PFSK-1 (cell line): ENCODE measurements at regions not wholly inside any gene's neighbourhood (a gene's known extent, or its start where the extent isn't known, plus 50 kb on each side); places are given as distances from the start of the nearest gene placed in this dataset.

Experiments
- FOXP2 ChIP-seq: optimal IDR thresholded peaks from 2 replicates; pipeline ENCODE3; 2011; ENCODE audit warnings: borderline replicate concordance, control low read depth, inconsistent platforms; ENCODE audit not compliant: insufficient read depth; ENCODE audit errors: extremely low read length, extremely low read depth
- POLR2AphosphoS5 ChIP-seq: IDR thresholded peaks from 2 replicates; pipeline ENCODE4 v1.6.1; 2012; ENCODE audit warnings: low read depth, mild to moderate bottlenecking, control low read depth, low read length, moderate library complexity
- SIN3A ChIP-seq: IDR thresholded peaks from 2 replicates; pipeline ENCODE4 v1.6.1; 2012; ENCODE audit warnings: mild to moderate bottlenecking, low read length, moderate library complexity, borderline replicate concordance; ENCODE audit not compliant: insufficient read depth
- TAF1 ChIP-seq: IDR thresholded peaks from 2 replicates; pipeline ENCODE4 v1.6.1; 2012; ENCODE audit warnings: low read length, control low read depth, borderline replicate concordance; ENCODE audit not compliant: insufficient read depth
- TF ChIP-seq, protein P1 (sequence below), 2 experiments: IDR thresholded peaks; 2 replicates each; pipeline versions ENCODE4 v1.6.1 to v1.8.0; 2011 to 2012; ENCODE audit warnings: low read depth in 2 of 2, low read length in 2 of 2, control low read depth in 1 of 2, inconsistent platforms in 1 of 2, mild to moderate bottlenecking in 1 of 2, moderate library complexity in 1 of 2; ENCODE audit not compliant: insufficient read depth in 1 of 2

DNA sequence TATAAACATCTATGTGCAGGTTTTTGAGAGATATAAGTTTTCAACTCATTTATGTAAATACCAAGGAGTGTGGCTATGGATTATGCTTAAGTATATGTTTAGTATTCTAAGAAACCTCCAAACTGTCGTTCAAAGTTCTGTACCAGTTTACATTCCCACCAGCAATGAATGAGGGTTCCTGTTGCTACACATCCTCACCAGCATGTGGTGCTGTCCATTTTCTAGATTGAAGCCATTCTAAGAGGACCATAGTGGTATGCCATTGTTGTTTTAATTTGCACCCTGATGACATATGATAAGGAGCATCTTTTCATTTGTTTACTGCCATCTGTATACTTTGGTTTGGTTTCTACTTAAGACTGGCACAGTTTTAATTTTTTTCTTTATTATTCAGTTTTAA is 2097.9 kb downstream of the LRRC4C start:
- TF ChIP-seq TAF1 (no peak), POLR2AphosphoS5 (no peak), FOXP2 (no peak), SIN3A (no peak)
- TF ChIP-seq, protein P1, sequence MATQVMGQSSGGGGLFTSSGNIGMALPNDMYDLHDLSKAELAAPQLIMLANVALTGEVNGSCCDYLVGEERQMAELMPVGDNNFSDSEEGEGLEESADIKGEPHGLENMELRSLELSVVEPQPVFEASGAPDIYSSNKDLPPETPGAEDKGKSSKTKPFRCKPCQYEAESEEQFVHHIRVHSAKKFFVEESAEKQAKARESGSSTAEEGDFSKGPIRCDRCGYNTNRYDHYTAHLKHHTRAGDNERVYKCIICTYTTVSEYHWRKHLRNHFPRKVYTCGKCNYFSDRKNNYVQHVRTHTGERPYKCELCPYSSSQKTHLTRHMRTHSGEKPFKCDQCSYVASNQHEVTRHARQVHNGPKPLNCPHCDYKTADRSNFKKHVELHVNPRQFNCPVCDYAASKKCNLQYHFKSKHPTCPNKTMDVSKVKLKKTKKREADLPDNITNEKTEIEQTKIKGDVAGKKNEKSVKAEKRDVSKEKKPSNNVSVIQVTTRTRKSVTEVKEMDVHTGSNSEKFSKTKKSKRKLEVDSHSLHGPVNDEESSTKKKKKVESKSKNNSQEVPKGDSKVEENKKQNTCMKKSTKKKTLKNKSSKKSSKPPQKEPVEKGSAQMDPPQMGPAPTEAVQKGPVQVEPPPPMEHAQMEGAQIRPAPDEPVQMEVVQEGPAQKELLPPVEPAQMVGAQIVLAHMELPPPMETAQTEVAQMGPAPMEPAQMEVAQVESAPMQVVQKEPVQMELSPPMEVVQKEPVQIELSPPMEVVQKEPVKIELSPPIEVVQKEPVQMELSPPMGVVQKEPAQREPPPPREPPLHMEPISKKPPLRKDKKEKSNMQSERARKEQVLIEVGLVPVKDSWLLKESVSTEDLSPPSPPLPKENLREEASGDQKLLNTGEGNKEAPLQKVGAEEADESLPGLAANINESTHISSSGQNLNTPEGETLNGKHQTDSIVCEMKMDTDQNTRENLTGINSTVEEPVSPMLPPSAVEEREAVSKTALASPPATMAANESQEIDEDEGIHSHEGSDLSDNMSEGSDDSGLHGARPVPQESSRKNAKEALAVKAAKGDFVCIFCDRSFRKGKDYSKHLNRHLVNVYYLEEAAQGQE (IDR thresholded peaks at IDR 0.05; ENCODE audit: insufficient read depth in 1 of 2, low read depth in 2 of 2, low read length in 2 of 2), result no peak

GRCh38 chr11:39345834-39346442 is 2113.5 kb downstream of the LRRC4C start:
- TF ChIP-seq POLR2AphosphoS5, result no peak

- TF ChIP-seq TAF1 (no peak), SIN3A (no peak), POLR2AphosphoS5 (no peak), FOXP2 (no peak)
- TF ChIP-seq, protein P1 (IDR thresholded peaks at IDR 0.05; ENCODE audit: insufficient read depth in 1 of 2, low read depth in 2 of 2, low read length in 2 of 2), result no peak
These were observed 2118.0 kb downstream of the LRRC4C start for GRCh38 chr11:39341461-39341860.

GRCh38 chr11:39327302-39327701 is 2132.2 kb downstream of the LRRC4C start:
- TF ChIP-seq FOXP2, result no peak
- TF ChIP-seq TAF1, result no peak
- no peak for TF ChIP-seq SIN3A
- no peak for TF ChIP-seq POLR2AphosphoS5
- TF ChIP-seq, protein P1 (IDR thresholded peaks at IDR 0.05; ENCODE audit: insufficient read depth in 1 of 2, low read depth in 2 of 2, low read length in 2 of 2), result no peak

DNA sequence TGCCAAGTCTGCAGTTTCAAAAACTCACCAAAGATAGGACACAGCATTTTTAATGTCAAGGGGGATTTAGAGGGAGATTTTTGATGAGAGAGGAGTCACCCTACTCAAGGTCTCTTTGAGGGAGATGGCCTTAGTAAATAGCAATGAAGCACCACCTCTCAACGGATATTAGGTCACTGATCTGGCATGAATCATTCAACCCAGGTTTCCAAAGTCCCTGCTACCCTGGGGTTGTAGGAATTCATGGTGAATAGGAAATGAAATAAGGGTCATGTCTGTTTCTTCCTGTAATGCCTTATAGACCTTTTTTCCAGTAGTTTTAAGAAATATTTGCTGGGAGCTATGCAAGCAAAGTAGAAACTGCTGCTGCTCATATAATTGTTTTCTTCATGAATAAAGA is 2154.9 kb downstream of the LRRC4C start:
- TF ChIP-seq TAF1 (no peak), SIN3A (no peak), POLR2AphosphoS5 (no peak), FOXP2 (no peak)
- TF ChIP-seq, protein P1 (IDR thresholded peaks at IDR 0.05; ENCODE audit: insufficient read depth in 1 of 2, low read depth in 2 of 2, low read length in 2 of 2), result no peak
